Testis (tissue), 2 donors: ENCODE measurements at regions not wholly inside any gene's neighbourhood (a gene's known extent, or its start where the extent isn't known, plus 50 kb on each side); places are given as distances from the start of the nearest gene placed in this dataset.

Source experiments
- DNase-seq: peaks from one replicate; pipeline ENCODE4 v3.0.0-alpha.2; 2019
- H3K27ac ChIP-seq, 2 donors: fragments of 200-600 bp; sonication (generic); one replicate each; pipeline ENCODE4 v1.5.1; 2019
- H3K27me3 ChIP-seq: fragments of 200-600 bp; sonication (generic); one replicate; pipeline ENCODE4 v1.5.1; 2019
- H3K36me3 ChIP-seq: fragments of 200-600 bp; sonication (generic); one replicate; pipeline ENCODE4 v1.5.1; 2017; ENCODE audit warnings: low read depth; ENCODE audit errors: missing control alignments
- H3K4me1 ChIP-seq: fragments of 200-600 bp; sonication (generic); one replicate; pipeline ENCODE4 v1.5.1; 2019
- H3K4me3 ChIP-seq, 2 donors: fragments of 200-600 bp; sonication (generic); one replicate each; pipeline ENCODE4 v1.5.1; 2017 to 2019
- H3K9me3 ChIP-seq: fragments of 200-600 bp; sonication (generic); one replicate; pipeline ENCODE4 v1.5.1; 2017
- POLR2A ChIP-seq: fragments of 450-650 bp; IDR thresholded peaks from one replicate; pipeline ENCODE4 v1.6.1; 2017; ENCODE audit warnings: antibody characterized with exemption, mild to moderate bottlenecking, moderate library complexity
- WGBS, 2 donors: methylation state at CpG; one replicate each; pipeline ENCODE4 v1.1.5; 2018; 5-methylcytosine and 5-hydroxymethylcytosine counted together
- intact Hi-C: fragments of 100-400 bp; cut with DNase I; formaldehyde crosslinking; loops from one replicate; pipeline ENCODE4 v1.15.1; 2023; ENCODE audit warnings: low total_unique reads
- TF ChIP-seq, protein P1 (sequence below), 3 experiments: fragments of 450-650 bp in 2 of 3; fragments of 200-600 bp in 1 of 3; sonication (generic) in 1 of 3; IDR thresholded peaks; one replicate each; pipeline ENCODE4 v1.5.1; 2016 to 2019; ENCODE audit warnings: antibody characterized with exemption in 3 of 3, mild to moderate bottlenecking in 2 of 3, moderate library complexity in 1 of 3

DNA sequence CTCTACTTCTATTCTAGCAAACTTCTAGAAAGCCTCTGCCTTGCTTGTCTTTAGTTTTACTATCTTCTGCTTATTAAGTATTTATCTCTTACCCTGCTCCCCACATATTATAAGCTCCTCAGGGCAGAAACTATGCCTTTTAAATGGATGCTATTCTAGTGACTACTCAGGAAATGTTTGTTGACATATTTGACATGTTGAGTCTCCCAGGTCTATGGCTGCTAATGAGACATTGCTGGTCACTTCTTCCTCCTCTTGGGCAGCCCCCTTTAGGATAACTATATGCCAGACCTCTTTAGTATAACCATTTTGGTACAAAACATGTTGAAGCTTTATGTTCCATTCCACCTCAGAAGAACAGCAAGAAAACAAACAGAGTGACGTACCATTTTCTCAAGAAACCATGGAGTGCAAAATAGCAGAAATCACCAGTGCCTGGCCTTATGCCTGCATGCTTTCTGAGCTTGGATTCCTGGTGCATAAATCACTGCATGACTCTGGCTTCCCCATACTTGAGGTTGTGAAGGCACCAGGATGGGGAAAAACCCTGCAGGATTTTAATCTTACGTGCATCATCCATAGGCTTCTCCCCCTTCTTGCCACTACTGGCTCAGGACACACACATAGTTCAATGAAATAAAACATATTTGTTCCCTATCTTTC lies 202.6 kb downstream of the TMX1 start:
- 81 to 83% methylated on average over 2 of the region's 2 CpGs for WGBS, 2 donors
- intact Hi-C loops: no loop called here
- DNase-seq: no peak
- no peak for TF ChIP-seq POLR2A
- TF ChIP-seq, protein P1, sequence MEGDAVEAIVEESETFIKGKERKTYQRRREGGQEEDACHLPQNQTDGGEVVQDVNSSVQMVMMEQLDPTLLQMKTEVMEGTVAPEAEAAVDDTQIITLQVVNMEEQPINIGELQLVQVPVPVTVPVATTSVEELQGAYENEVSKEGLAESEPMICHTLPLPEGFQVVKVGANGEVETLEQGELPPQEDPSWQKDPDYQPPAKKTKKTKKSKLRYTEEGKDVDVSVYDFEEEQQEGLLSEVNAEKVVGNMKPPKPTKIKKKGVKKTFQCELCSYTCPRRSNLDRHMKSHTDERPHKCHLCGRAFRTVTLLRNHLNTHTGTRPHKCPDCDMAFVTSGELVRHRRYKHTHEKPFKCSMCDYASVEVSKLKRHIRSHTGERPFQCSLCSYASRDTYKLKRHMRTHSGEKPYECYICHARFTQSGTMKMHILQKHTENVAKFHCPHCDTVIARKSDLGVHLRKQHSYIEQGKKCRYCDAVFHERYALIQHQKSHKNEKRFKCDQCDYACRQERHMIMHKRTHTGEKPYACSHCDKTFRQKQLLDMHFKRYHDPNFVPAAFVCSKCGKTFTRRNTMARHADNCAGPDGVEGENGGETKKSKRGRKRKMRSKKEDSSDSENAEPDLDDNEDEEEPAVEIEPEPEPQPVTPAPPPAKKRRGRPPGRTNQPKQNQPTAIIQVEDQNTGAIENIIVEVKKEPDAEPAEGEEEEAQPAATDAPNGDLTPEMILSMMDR (IDR thresholded peaks at IDR 0.05): no peak
- H3K27me3 ChIP-seq: no peaks in the 10 kb centered on the region
- H3K9me3 ChIP-seq: no peaks in the 10 kb centered on the region
- no peak overlapping the region for H3K4me3 ChIP-seq
- peaks cover 4% of the 10 kb centered on the region for H3K4me1 ChIP-seq
- no peaks in the 10 kb centered on the region for H3K36me3 ChIP-seq
- H3K27ac ChIP-seq: no peak overlapping the region

- Histone ChIP-seq H3K4me3 (no peak overlapping the region), H3K36me3 (no peaks in the 10 kb centered on the region), H3K27ac (no peak overlapping the region), H3K27me3 (no peaks in the 10 kb centered on the region), H3K9me3 (no peaks in the 10 kb centered on the region), H3K4me1 (peaks cover 7% of the 10 kb centered on the region)
- intact Hi-C loops: no loop called here
- DNase-seq: no peak
- no peak for TF ChIP-seq POLR2A
- TF ChIP-seq, protein P1 (IDR thresholded peaks at IDR 0.05): no peak
- 79 to 85% methylated on average over 5 of the region's 5 CpGs for WGBS, 2 donors
Measured at GRCh38 chr14:51443195-51444018, 203.4 kb downstream of the TMX1 start.

- no peak for TF ChIP-seq POLR2A
- TF ChIP-seq, protein P1 (IDR thresholded peaks at IDR 0.05): no peak
- Histone ChIP-seq H3K27me3 (no peaks in the 10 kb centered on the region), H3K4me1 (peaks cover 18% of the 10 kb centered on the region), H3K27ac (no peak overlapping the region), H3K9me3 (no peaks in the 10 kb centered on the region), H3K4me3 (no peak overlapping the region), H3K36me3 (no peaks in the 10 kb centered on the region)
- intact Hi-C loops: no loop called here
- 83 to 87% methylated on average over 9 of the region's 9 CpGs for WGBS, 2 donors
- no peak for DNase-seq
Measured at GRCh38 chr14:51444353-51445000, 204.4 kb downstream of the TMX1 start.

DNA sequence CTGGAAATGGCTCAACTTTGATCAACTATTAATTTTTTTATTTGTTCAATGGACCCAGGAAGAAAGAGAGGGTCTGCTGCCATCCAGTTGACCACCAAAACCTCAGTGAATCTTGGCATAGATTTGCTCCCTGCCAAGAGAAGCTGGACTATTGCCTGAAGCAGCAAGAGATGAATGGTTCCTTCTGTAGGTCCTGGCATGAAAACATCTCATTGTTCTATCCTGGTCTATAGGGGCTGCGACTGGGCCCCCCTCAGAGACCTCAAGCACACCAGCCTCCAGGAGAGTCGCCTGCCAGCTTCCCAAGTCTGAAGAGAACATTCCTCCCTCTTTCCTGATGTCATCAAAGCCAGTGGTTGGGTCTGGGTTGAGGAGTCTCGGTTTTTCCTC lies 204.9 kb downstream of the TMX1 start:
- intact Hi-C loops: no loop called here
- DNase-seq: no peak
- peaks cover 18% of the 10 kb centered on the region for H3K4me1 ChIP-seq
- TF ChIP-seq, protein P1 (IDR thresholded peaks at IDR 0.05): no peak
- TF ChIP-seq POLR2A: no peak
- H3K27ac ChIP-seq: no peak overlapping the region
- no peaks in the 10 kb centered on the region for H3K36me3 ChIP-seq
- H3K9me3 ChIP-seq: no peaks in the 10 kb centered on the region
- H3K4me3 ChIP-seq: no peak overlapping the region
- no peaks in the 10 kb centered on the region for H3K27me3 ChIP-seq
- 87% methylated on average over 3 of the region's 3 CpGs for WGBS, 2 donors
